ENCODE measurements at regions not wholly inside any gene's neighbourhood (a gene's known extent, or its start where the extent isn't known, plus 50 kb on each side); places are given as distances from the start of the nearest gene placed in this dataset.

GRCh38 chr14:104302794-104303405 lies 164.5 kb downstream of the KIF26A start:
- TF ChIP-seq ZFP36 (IDR thresholded peaks at IDR 0.05; ENCODE audit: borderline replicate concordance, partially characterized antibody): no peak
- TF ChIP-seq ZNF302 (CRISPR knock-in tag; IDR thresholded peaks at IDR 0.05): no peak
- TF ChIP-seq SMC3 (IDR thresholded peaks at IDR 0.05): no peak
- TF ChIP-seq, protein P1, sequence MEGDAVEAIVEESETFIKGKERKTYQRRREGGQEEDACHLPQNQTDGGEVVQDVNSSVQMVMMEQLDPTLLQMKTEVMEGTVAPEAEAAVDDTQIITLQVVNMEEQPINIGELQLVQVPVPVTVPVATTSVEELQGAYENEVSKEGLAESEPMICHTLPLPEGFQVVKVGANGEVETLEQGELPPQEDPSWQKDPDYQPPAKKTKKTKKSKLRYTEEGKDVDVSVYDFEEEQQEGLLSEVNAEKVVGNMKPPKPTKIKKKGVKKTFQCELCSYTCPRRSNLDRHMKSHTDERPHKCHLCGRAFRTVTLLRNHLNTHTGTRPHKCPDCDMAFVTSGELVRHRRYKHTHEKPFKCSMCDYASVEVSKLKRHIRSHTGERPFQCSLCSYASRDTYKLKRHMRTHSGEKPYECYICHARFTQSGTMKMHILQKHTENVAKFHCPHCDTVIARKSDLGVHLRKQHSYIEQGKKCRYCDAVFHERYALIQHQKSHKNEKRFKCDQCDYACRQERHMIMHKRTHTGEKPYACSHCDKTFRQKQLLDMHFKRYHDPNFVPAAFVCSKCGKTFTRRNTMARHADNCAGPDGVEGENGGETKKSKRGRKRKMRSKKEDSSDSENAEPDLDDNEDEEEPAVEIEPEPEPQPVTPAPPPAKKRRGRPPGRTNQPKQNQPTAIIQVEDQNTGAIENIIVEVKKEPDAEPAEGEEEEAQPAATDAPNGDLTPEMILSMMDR (IDR thresholded peaks at IDR 0.05): no peak

Data from A549 (cell line).